ENCODE measurements at regions not wholly inside any gene's neighbourhood (a gene's known extent, or its start where the extent isn't known, plus 50 kb on each side); places are given as distances from the start of the nearest gene placed in this dataset.

DNA sequence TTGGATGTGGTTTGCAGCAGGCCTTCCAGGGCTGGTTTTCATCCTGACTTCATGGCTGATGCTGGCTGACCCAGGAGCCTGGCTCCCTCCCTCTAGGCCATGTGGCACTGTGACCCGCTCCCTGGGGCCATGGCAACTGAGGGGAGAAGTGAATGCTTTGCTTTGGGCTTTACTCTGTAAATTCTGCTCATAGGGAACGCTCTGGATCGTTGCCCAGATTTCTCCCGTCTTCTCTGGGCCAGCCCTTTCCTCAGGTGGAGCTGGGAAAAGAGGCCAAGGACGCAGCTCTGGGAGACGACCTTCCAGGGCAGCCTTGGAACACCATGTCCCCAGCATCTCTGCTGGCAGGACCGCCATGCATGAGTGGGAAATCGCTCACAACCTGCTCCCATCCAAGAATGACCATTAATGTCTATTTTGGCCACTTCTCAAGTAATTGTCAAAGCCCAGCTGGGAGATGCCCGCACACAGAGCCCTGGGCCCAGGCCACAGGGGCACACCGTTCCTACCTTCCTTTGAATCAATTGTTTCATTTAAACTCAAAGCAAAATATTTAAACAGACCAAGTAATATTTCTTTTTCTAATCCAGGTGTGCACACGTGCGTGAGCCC is 321.8 kb downstream of the TEX29 start:
- TF ChIP-seq, protein P1, sequence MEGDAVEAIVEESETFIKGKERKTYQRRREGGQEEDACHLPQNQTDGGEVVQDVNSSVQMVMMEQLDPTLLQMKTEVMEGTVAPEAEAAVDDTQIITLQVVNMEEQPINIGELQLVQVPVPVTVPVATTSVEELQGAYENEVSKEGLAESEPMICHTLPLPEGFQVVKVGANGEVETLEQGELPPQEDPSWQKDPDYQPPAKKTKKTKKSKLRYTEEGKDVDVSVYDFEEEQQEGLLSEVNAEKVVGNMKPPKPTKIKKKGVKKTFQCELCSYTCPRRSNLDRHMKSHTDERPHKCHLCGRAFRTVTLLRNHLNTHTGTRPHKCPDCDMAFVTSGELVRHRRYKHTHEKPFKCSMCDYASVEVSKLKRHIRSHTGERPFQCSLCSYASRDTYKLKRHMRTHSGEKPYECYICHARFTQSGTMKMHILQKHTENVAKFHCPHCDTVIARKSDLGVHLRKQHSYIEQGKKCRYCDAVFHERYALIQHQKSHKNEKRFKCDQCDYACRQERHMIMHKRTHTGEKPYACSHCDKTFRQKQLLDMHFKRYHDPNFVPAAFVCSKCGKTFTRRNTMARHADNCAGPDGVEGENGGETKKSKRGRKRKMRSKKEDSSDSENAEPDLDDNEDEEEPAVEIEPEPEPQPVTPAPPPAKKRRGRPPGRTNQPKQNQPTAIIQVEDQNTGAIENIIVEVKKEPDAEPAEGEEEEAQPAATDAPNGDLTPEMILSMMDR (IDR thresholded peaks at IDR 0.05; ENCODE audit: low read depth, low read length, poor library complexity, severe bottlenecking) = no peak
- no peak for TF ChIP-seq EZH2phosphoT487 (IDR thresholded peaks at IDR 0.05; ENCODE audit: borderline replicate concordance, low read length)

Data from DOHH2 (cell line).